Karpas-422 (cell line): ENCODE measurements at regions not wholly inside any gene's neighbourhood (a gene's known extent, or its start where the extent isn't known, plus 50 kb on each side); places are given as distances from the start of the nearest gene placed in this dataset.

Experiments used
- DNase-seq: peaks from one replicate; pipeline ENCODE4 v3.0.0-alpha.2; 2015
- H2AFZ ChIP-seq: fragments of 200-600 bp; sonication (generic); 2 replicates; pipeline ENCODE4 v1.6.1; 2014; ENCODE audit warnings: antibody characterized with exemption, low read length, mixed read lengths
- H3K27ac ChIP-seq: fragments of 200-600 bp; sonication (generic); 2 replicates; pipeline ENCODE4 v1.5.1; 2014; ENCODE audit warnings: mild to moderate bottlenecking, low read length, moderate library complexity
- H3K27me3 ChIP-seq: fragments of 200-600 bp; sonication (generic); 2 replicates; pipeline ENCODE4 v1.6.1; 2014; ENCODE audit warnings: low read length, mixed read lengths
- H3K36me3 ChIP-seq: fragments of 200-600 bp; sonication (generic); 2 replicates; pipeline ENCODE4 v1.6.1; 2014; ENCODE audit warnings: low read length, mixed read lengths; ENCODE audit not compliant: insufficient read depth
- H3K4me1 ChIP-seq: fragments of 200-600 bp; sonication (generic); 2 replicates; pipeline ENCODE4 v1.6.1; 2014; ENCODE audit warnings: mild to moderate bottlenecking, low read length, mixed read lengths
- H3K4me2 ChIP-seq: fragments of 200-600 bp; sonication (generic); 2 replicates; pipeline ENCODE4 v1.6.1; 2014; ENCODE audit warnings: low read length, low read depth, mild to moderate bottlenecking; ENCODE audit not compliant: poor library complexity, severe bottlenecking
- H3K4me3 ChIP-seq: fragments of 200-600 bp; sonication (generic); 2 replicates; pipeline ENCODE4 v1.5.1; 2014; ENCODE audit warnings: mild to moderate bottlenecking, antibody characterized with exemption, low read length, mixed read lengths
- H3K79me2 ChIP-seq: fragments of 200-600 bp; sonication (generic); 2 replicates; pipeline ENCODE4 v1.6.1; 2014; ENCODE audit warnings: mild to moderate bottlenecking, low read length, mixed read lengths
- H3K9ac ChIP-seq: fragments of 200-600 bp; sonication (generic); 2 replicates; pipeline ENCODE4 v1.6.0; 2014; ENCODE audit warnings: low read length
- H3K9me2 ChIP-seq: fragments of 200-600 bp; sonication (generic), shearing (Covaris generic); replicated peaks from 2 replicates; pipeline ENCODE4 v1.6.0; 2014; ENCODE audit warnings: mild to moderate bottlenecking, low read length, moderate library complexity; ENCODE audit not compliant: insufficient read depth
- H3K9me3 ChIP-seq: fragments of 300-700, 200-600 bp; sonication (generic); 2 replicates; pipeline ENCODE4 v1.6.1; 2014; ENCODE audit warnings: low read length, mixed read lengths
- H4K20me1 ChIP-seq: fragments of 200-600 bp; sonication (generic); 2 replicates; pipeline ENCODE4 v1.6.1; 2014; ENCODE audit warnings: mild to moderate bottlenecking, antibody characterized with exemption, low read length, low read depth; ENCODE audit not compliant: insufficient read depth

- Histone ChIP-seq H2AFZ (no peak overlapping the region), H3K4me2 (no peak overlapping the region), H3K4me1 (peaks cover 4% of the 10 kb centered on the region), H3K9me3 (no peaks in the 10 kb centered on the region), H3K27ac (no peak overlapping the region), H3K27me3 (no peaks in the 10 kb centered on the region), H3K9me2 (no peaks in the 10 kb centered on the region), H3K9ac (no peak overlapping the region), H4K20me1 (no peaks in the 10 kb centered on the region), H3K79me2 (no peaks in the 10 kb centered on the region), H3K4me3 (no peak overlapping the region), H3K36me3 (no peaks in the 10 kb centered on the region)
- no peak for DNase-seq
Measured at GRCh38 chr5:133820507-133820906, 147.9 kb downstream of the C5orf15 start.

GRCh38 chr5:133819977-133820471, 148.4 kb downstream of the C5orf15 start:
- Histone ChIP-seq H3K36me3 (no peaks in the 10 kb centered on the region), H3K4me2 (no peak overlapping the region), H2AFZ (no peak overlapping the region), H3K9ac (no peak overlapping the region), H3K9me2 (no peaks in the 10 kb centered on the region), H3K27ac (no peak overlapping the region), H3K27me3 (no peaks in the 10 kb centered on the region), H3K79me2 (no peaks in the 10 kb centered on the region), H3K4me1 (no peaks in the 10 kb centered on the region), H4K20me1 (no peaks in the 10 kb centered on the region), H3K4me3 (no peak overlapping the region), H3K9me3 (no peaks in the 10 kb centered on the region)
- no peak for DNase-seq

GRCh38 chr5:133818869-133819600, 149.4 kb downstream of the C5orf15 start:
- Histone ChIP-seq H3K4me3 (no peak overlapping the region), H3K9me2 (no peaks in the 10 kb centered on the region), H4K20me1 (no peaks in the 10 kb centered on the region), H3K27me3 (no peaks in the 10 kb centered on the region), H2AFZ (no peak overlapping the region), H3K9me3 (no peaks in the 10 kb centered on the region), H3K4me1 (no peaks in the 10 kb centered on the region), H3K36me3 (no peaks in the 10 kb centered on the region), H3K79me2 (no peaks in the 10 kb centered on the region), H3K4me2 (no peak overlapping the region), H3K27ac (no peak overlapping the region), H3K9ac (no peak overlapping the region)
- no peak for DNase-seq

DNA sequence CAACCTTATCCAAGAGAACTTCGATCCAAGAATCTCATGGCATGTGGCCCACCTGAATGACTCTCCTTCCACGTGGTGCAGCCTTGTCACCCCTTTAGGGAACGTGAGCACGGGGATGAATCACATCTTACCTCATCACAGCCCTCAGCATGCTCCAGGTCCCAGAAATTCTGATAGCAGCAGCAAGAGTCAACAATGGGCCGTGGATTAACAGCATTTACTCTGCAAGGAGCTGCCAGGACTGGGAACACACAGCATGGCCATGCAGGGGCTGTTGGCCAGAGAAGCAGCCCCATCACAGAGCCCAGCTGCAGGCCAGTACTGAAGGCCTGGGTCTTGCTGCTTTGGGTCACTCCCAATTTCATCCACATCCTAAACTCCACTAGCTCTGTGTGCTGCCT, 150.4 kb downstream of the C5orf15 start:
- H3K36me3 ChIP-seq = no peaks in the 10 kb centered on the region
- H2AFZ ChIP-seq = no peak overlapping the region
- no peak overlapping the region for H3K4me3 ChIP-seq
- H3K4me1 ChIP-seq = no peaks in the 10 kb centered on the region
- no peak overlapping the region for H3K9ac ChIP-seq
- no peaks in the 10 kb centered on the region for H3K27me3 ChIP-seq
- H3K4me2 ChIP-seq = no peak overlapping the region
- no peaks in the 10 kb centered on the region for H3K9me2 ChIP-seq
- no peak overlapping the region for H3K27ac ChIP-seq
- no peaks in the 10 kb centered on the region for H3K9me3 ChIP-seq
- no peak for DNase-seq
- no peaks in the 10 kb centered on the region for H4K20me1 ChIP-seq
- no peaks in the 10 kb centered on the region for H3K79me2 ChIP-seq

GRCh38 chr5:133817456-133817855, 151.0 kb downstream of the C5orf15 start:
- no peaks in the 10 kb centered on the region for H3K9me3 ChIP-seq
- no peak overlapping the region for H3K9ac ChIP-seq
- H3K27ac ChIP-seq = no peak overlapping the region
- H2AFZ ChIP-seq = no peak overlapping the region
- DNase-seq = no peak
- H3K4me1 ChIP-seq = no peaks in the 10 kb centered on the region
- no peak overlapping the region for H3K4me3 ChIP-seq
- no peak overlapping the region for H3K4me2 ChIP-seq
- H3K9me2 ChIP-seq = no peaks in the 10 kb centered on the region
- H3K36me3 ChIP-seq = no peaks in the 10 kb centered on the region
- H4K20me1 ChIP-seq = no peaks in the 10 kb centered on the region
- H3K27me3 ChIP-seq = no peaks in the 10 kb centered on the region
- H3K79me2 ChIP-seq = no peaks in the 10 kb centered on the region

DNA sequence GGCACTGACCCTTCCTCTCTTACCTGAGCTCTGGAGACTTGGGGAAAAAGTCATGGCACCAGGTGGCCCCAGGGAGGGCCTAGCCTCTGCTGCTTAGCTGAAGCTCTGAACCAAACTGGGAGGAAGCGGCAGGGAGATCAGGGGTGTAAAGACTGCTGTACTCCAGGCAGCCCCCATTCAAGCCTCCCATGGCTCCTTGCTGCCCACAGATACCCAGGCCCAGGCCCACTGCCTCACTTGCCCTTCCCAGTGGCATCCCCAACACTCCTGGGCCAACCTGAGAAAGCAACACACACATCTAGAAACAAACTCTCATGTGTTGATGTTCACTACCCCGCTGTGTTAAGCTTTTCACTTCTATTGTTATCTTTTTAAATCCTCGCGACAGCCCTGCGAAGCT, 151.6 kb downstream of the C5orf15 start:
- Histone ChIP-seq H4K20me1 (no peaks in the 10 kb centered on the region), H3K4me3 (no peak overlapping the region), H3K4me2 (no peak overlapping the region), H3K36me3 (no peaks in the 10 kb centered on the region), H3K27ac (no peak overlapping the region), H3K79me2 (no peaks in the 10 kb centered on the region), H3K4me1 (no peaks in the 10 kb centered on the region), H2AFZ (no peak overlapping the region), H3K9me2 (no peaks in the 10 kb centered on the region), H3K9ac (no peak overlapping the region), H3K9me3 (no peaks in the 10 kb centered on the region), H3K27me3 (no peaks in the 10 kb centered on the region)
- DNase-seq = no peak

DNA sequence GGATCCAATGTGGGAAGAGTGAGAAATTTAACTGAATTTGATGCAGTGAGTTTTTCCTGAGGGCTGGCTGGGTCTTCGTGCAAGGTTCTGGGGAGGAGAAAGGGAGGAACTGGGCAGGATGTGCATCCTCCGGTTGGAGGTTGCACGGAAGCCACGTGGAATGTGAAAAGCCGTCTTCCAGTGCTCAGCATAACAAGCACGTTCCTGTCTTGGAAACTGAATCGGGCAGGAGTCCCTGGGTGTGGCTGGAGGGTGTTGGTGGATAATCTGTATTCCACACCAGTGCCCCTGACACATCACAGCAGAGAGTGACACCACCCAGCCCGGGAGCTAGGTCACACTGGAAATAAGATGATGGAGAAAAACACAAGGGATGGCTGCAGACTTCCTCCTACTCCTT, 154.3 kb downstream of the C5orf15 start:
- Histone ChIP-seq H3K4me3 (no peak overlapping the region), H3K79me2 (no peaks in the 10 kb centered on the region), H3K4me1 (peaks cover 5% of the 10 kb centered on the region; the same call in 1 of the 2 replicates), H4K20me1 (no peaks in the 10 kb centered on the region), H3K9me3 (no peaks in the 10 kb centered on the region), H3K9ac (no peak overlapping the region), H3K27ac (no peak overlapping the region), H3K36me3 (no peaks in the 10 kb centered on the region), H3K9me2 (no peaks in the 10 kb centered on the region), H3K4me2 (no peak overlapping the region), H3K27me3 (no peaks in the 10 kb centered on the region), H2AFZ (no peak overlapping the region)
- DNase-seq = no peak

DNA sequence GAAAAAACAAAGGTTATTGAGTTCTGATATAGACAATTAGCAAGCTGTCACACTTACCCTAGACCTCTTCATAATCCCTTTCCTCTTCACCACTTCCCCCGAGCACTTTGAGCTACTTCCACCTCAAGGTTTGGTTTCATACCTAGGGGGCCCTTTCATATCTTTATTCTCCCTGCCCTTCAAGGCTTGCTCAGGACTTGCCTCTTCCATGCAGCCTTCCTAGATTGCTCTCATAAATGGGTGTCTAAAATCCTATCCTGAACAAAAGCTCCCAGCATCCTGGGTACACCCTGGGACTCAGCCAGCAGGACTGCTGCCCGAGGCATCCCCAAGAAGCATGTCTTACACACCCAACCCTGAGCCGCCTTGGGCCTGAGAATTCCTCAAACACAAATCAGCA, 157.3 kb downstream of the C5orf15 start:
- Histone ChIP-seq H3K27ac (no peak overlapping the region), H3K4me1 (peaks cover 5% of the 10 kb centered on the region; the same call in 1 of the 2 replicates), H3K4me3 (no peak overlapping the region), H3K9me2 (no peaks in the 10 kb centered on the region), H3K9ac (no peak overlapping the region), H3K4me2 (no peak overlapping the region), H3K36me3 (no peaks in the 10 kb centered on the region), H3K79me2 (no peaks in the 10 kb centered on the region), H3K9me3 (no peaks in the 10 kb centered on the region), H4K20me1 (no peaks in the 10 kb centered on the region), H3K27me3 (no peaks in the 10 kb centered on the region), H2AFZ (no peak overlapping the region)
- no peak for DNase-seq
